ENCODE measurements at regions not wholly inside any gene's neighbourhood (a gene's known extent, or its start where the extent isn't known, plus 50 kb on each side); places are given as distances from the start of the nearest gene placed in this dataset.
"Not testable (repeated sequence)": the region's sequence is repeated elsewhere in the genome, so short reads cannot be mapped to it uniquely, and the experiment has no call there.

GRCh38 chr2:193231634-193232033, 1036.9 kb upstream of the TMEFF2 start:
- no peak for DNase-seq

GRCh38 chr2:193228276-193228675, 1033.5 kb upstream of the TMEFF2 start:
- no peak for DNase-seq

GRCh38 chr2:193222454-193222853, 1027.7 kb upstream of the TMEFF2 start:
- no peak for DNase-seq

GRCh38 chr2:193219413-193219812, 1024.7 kb upstream of the TMEFF2 start:
- no peak for DNase-seq

GRCh38 chr2:193201583-193201982, 1006.9 kb upstream of the TMEFF2 start:
- DNase-seq = no peak

GRCh38 chr2:193199322-193199721, 1004.6 kb upstream of the TMEFF2 start:
- no peak for DNase-seq

GRCh38 chr2:193187816-193188215, 993.1 kb upstream of the TMEFF2 start:
- no peak for DNase-seq

- not testable (repeated sequence) for DNase-seq
Measured at GRCh38 chr2:193170981-193171380, 976.2 kb upstream of the TMEFF2 start.

- no peak for DNase-seq
Measured at GRCh38 chr2:193156480-193156879, 961.7 kb upstream of the TMEFF2 start.

- DNase-seq = no peak
Measured at GRCh38 chr2:193154076-193154475, 959.3 kb upstream of the TMEFF2 start.

- DNase-seq = no peak
Measured at GRCh38 chr2:193153576-193153975, 958.8 kb upstream of the TMEFF2 start.

GRCh38 chr2:193142467-193142866, 947.7 kb upstream of the TMEFF2 start:
- not testable (repeated sequence) for DNase-seq

GRCh38 chr2:193141998-193142397, 947.3 kb upstream of the TMEFF2 start:
- DNase-seq = no peak

GRCh38 chr2:193140895-193141294, 946.2 kb upstream of the TMEFF2 start:
- DNase-seq = not testable (repeated sequence)

- DNase-seq = no peak
Measured at GRCh38 chr2:193124815-193125214, 930.1 kb upstream of the TMEFF2 start.

GRCh38 chr2:193114827-193115226, 920.1 kb upstream of the TMEFF2 start:
- DNase-seq = no peak

- no peak for DNase-seq
Measured at GRCh38 chr2:193112986-193113385, 918.3 kb upstream of the TMEFF2 start.

- DNase-seq = peak; percentile 36 to 45
Measured at GRCh38 chr2:193103064-193103463, 908.3 kb upstream of the TMEFF2 start.

- no peak for DNase-seq
Measured at GRCh38 chr2:193101591-193101990, 906.9 kb upstream of the TMEFF2 start.

GRCh38 chr2:193088026-193088425, 893.3 kb upstream of the TMEFF2 start:
- DNase-seq = no peak

- DNase-seq = no peak
Measured at GRCh38 chr2:193076995-193077394, 882.3 kb upstream of the TMEFF2 start.

GRCh38 chr2:193074933-193075332, 880.2 kb upstream of the TMEFF2 start:
- no peak for DNase-seq

GRCh38 chr2:193072647-193073046, 877.9 kb upstream of the TMEFF2 start:
- no peak for DNase-seq

GRCh38 chr2:193025556-193025955, 830.8 kb upstream of the TMEFF2 start:
- DNase-seq = not testable (repeated sequence)

GRCh38 chr2:193024791-193025190, 830.1 kb upstream of the TMEFF2 start:
- DNase-seq = no peak

GRCh38 chr2:193011870-193012269, 817.1 kb upstream of the TMEFF2 start:
- DNase-seq = no peak
